SH-SY5Y (cell line): ENCODE measurements at regions not wholly inside any gene's neighbourhood (a gene's known extent, or its start where the extent isn't known, plus 50 kb on each side); places are given as distances from the start of the nearest gene placed in this dataset.
A peak's percentile ranks its signal among the peaks of the same experiment; 100 is the strongest.

Experiments
- GATA2 ChIP-seq: IDR thresholded peaks from 2 replicates; pipeline ENCODE4 v1.6.1; 2011; ENCODE audit warnings: mild to moderate bottlenecking, low read depth, low read length
- GATA3 ChIP-seq: IDR thresholded peaks from 2 replicates; pipeline ENCODE4 v1.6.1; 2011; ENCODE audit warnings: low read depth, mild to moderate bottlenecking, low read length, moderate library complexity

DNA sequence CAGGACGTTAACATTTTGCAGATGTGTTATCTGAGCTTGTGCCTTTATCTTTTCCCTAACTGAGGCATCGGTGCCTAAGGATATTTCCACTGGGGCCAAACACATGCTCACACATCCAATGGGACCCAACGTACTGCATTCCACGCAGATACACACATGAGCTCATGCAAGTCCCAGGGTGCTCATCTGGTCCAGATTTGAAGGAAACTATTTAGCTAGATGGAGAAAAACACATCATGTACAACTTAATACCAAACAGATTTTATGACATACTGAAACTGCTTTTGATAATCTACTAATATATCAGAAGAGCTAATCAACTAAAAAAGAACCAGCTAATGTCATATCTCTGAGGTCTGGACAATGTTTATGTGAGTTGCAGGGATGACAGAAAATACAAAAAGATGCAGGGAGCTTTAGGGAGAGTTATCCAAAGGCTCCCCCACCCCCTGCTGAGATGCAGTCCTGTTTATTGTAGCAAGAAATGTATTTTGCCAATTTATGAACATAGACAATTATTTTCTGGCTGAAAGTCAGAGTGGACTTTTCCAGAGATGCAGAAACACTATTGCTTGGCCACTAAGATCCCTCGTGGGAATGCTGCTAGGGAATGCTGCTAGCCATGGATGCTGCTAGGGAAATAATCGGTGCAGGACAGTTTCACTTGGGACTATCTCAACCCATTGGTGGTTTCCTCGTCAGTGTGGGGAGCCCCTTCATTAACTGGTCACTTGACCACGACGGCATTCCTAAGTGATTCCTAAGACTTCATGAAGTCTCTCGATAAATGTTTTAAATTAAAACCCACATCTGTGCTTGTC lies 172.8 kb downstream of the SMIM20 start:
- peak; percentile 97 for TF ChIP-seq GATA2
- TF ChIP-seq GATA3: peak; percentile 97

DNA sequence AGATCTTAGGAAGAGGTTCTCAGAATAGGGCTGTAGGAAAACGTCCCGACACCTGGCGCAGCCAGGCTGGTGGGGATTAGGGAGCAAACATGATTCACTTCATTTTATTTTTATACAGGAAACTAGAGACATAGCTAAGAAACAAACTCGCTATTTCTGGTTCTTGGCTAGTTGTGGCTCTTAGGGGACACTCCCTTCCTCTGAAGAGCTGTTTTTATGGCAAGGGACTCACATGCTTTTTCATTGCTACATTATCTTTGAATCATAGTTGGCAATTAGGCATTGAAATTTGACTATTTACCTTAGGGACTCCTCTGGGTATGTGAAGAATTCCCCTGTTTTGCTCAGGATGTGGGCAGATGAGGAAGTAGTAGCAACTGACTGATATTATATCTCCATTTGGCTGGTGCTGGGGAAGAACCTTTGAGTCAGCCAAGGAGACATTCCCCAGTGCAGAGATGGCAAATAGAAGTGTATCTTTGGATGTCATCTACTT lies 174.5 kb downstream of the SMIM20 start:
- TF ChIP-seq GATA2 (no peak), GATA3 (no peak)

DNA sequence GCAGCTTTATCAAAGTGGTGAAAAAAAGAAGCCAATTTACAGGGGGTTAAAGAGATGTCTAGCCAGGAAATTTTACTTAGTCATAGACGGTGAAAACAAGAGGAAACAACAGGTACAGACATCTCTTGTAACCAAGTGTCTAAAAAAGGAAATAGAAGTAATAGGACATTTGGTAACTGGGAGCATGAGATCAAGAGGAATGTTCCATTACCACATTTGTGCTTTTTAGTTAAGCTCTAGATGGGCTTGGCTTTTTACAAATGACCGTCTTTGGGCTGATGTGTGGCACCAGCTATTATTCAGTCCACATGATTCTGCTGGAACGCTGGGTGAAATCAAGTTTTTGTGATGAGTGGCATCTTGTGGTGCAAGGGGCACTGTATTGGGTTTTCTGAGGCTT lies 179.5 kb downstream of the SMIM20 start:
- no peak for TF ChIP-seq GATA2
- TF ChIP-seq GATA3: no peak

DNA sequence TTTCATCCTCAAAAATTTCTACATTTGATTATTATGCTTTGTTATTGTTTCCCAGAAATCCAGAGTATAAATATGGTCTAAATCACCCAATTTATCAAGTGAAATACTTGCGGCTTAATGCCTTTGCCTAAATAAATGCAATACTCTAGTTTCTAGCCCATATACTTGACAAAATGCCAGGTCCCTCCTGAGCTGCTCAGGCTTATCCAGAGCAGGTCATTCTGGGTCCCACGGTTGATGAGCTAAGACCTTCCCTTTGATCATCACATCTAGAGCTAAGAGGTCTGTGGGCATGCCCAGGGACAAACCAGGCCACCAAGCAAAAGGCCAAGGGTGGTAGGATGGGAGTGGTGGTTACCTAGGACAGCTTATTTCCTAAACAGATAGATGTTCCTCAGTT lies 180.1 kb downstream of the SMIM20 start:
- TF ChIP-seq GATA3 (no peak), GATA2 (no peak)

DNA sequence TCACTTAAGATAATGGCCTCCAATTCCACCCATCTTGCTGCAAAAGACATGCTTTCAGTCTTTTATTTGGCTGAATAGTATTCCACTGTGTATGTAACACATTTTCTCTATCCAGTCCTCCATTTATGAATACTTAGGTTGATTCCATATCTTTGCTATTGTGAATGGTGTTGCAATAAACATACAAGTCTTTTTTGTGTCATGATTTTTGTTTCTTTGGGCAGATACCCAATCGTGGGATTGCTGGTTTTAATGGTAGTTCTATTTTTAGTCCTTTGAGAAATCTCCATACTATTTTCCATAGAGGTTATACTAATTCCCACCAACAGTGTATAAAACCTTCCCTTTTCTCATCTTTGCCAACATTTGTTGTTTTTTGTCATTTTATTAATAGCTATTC lies 180.9 kb downstream of the SMIM20 start:
- TF ChIP-seq GATA3 (no peak), GATA2 (no peak)

DNA sequence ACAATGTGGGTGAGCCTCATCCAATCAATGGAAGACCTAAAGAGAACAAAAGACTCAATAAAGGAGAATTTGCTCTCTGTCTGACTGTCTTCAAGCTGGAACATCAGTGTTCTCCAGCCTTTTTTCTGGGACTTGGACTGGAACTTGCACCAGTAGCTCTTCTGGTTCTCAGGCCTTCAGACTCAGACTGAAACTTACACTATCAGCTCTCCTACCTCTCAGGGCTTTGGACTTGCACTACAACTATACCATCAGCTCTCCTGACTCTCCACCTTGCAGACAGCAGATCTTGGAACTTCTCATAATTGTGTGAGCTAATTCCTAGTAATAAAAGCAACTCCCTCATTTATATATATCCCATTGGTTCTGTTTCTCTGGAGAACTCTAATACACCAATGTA lies 185.9 kb downstream of the SMIM20 start:
- no peak for TF ChIP-seq GATA3
- TF ChIP-seq GATA2: no peak

DNA sequence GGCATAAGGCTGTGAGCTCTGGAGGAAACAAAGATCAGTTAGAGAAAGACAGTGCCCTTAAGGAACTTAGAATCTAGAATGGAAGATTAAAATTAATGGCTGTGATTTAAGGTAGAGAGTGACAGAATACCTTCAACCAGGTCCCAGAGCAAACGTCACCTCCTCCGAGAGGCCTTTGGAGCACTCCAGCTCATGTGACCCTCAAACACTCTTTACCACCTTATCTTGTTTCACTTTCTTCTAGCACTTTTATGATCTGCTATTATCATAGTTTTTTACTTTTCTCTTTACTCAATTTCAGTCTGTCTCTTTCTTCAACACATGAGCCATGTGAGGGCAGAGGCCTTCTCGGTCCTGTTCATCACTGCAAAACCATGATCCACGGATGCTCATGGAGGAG lies 187.0 kb downstream of the SMIM20 start:
- TF ChIP-seq GATA2: no peak
- no peak for TF ChIP-seq GATA3

DNA sequence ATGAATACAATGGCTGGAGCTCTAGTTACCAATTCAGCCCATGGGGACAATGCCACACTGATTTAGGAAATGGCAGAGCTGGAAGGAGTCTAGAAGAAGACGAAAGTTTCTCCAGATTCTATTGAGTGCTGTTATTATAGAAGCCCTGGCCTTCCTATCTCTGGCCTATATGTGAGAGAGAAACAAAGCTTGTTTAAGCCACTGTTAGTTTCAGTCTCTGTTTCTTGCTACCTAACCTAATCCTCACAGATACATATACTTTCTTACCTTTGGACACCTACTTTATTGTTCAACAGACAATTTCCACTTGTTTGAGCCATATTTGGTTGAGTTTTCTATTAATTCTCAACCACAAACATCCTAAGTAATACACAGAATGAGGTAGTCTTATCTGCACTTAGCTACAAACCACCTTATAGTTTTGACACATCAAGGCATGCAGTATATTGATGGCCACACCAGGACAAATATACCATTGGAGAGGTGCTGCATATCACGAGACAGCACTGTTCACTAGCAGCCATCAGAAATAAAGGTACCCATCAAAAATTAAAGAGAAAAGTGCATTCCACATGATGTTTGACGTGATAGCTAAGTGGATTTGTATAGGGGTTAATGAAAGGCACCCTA lies 190.2 kb downstream of the SMIM20 start:
- TF ChIP-seq GATA3 (no peak), GATA2 (no peak)

DNA sequence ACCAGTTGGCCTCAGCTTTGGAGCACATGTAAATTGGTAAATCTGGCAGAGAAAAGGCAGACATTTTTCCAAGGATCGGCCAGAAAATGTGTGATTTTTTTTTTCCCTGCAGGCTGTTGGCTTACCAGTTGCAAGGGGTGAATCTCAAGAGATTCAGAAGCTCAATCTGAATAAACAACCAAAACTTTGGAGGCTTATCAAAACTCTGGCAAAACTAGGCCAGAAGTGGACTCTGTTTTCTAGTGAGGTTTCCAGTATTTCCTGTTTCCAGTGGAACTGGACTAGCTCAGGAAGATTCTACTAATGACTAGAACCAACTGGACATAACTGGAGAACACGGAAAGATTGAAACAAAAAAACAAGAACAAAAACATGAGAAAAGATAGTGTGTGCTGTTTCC lies 191.3 kb downstream of the SMIM20 start:
- TF ChIP-seq GATA2 (no peak), GATA3 (no peak)

DNA sequence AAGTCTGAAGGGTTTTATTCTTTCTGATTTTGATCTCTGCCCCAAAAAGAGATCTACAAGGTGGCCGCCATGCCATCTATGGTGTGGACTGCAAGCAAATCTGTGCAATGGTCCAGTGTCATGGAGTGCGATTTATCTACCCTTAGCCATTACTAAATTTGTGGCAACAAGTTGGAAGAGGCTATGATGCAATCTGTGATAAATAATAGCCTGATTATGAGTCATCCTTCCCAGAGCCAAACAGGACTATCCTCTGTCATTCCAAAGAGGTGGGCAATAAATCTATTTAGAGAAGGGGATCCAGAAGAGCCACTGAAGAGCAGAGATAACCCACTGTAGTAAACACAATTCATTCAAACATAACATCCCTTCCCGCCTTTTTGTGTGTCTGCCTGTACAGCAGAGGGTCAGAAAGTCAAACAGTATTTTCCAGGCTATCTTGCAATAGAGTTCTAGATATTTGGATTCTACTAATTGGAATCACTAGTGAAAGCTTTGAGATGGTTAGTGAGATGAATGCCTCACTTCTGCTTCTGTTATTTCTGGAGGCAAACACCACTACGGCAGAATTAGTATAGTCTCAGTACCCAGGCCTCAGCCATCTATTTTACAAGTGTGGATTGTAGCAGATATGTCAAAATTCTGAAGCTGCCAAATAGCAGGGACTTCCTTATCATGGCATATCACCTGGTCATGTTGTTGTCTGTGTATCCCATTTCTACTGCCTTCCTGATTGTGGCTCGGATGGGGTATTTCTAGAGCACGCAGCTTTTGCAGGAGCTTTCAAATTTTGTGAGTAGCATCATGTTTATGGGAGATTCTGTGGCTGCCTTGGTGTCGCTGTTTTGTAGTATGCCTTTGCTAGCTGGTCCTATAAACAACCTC lies 192.0 kb downstream of the SMIM20 start:
- no peak for TF ChIP-seq GATA2
- no peak for TF ChIP-seq GATA3

DNA sequence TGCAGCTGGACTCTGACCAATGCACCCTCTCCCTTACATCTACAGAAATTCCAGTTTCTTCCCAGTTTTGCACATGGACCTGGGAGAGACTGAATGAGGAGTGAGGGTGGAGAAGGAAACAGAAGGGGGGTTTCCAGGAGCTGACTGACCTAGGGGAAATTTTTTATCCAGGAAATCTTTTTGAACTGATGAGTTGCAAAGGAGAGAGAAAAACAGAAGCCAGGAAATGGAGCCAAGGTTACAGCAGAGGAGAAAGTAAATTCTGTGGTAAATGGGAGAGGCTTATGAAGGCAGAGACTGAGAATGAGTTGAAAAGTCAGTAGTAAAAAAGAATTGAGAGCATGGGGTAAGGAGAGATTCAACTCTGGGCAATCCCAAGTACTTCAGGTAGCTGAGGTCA lies 192.8 kb downstream of the SMIM20 start:
- TF ChIP-seq GATA3: no peak
- TF ChIP-seq GATA2: no peak

DNA sequence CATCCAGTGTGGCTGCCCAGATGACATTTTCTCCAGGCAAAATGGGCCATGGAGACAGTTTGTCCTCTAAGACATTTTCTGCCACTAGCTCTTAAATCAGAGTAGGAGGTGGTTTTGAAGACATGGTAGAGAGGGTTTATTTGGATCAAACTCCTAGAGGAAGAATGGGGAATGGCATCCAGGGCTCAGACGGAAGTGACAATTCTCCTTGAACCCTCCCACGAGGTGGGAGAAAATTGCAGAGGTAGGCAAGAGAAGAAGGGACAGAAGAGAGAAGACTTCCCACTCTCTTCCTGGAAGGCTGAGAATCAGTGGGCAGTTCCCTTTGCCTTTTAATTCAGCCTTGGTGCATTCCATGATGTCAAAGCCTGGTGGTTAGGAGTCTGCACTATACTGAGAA lies 194.0 kb downstream of the SMIM20 start:
- no peak for TF ChIP-seq GATA3
- no peak for TF ChIP-seq GATA2

DNA sequence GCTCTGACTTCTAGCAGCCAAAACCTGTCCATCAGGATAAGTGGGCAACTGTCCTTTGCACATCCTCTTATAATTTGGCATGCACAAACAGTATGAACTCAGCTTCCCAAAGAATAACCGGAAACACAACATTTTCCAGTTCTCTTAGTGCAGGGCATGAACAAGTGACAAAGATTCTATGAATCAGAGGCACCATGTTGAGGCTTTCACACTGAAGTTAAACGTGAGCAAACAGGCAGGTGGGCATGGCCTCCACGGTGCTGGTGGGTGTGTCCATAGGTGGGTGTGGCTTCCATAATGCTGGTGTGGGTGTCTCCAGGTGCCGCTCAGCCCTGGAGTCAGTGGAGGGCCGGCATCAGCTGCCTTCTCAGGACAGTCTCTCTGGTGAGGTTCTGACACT lies 196.5 kb downstream of the SMIM20 start:
- TF ChIP-seq GATA2: no peak

DNA sequence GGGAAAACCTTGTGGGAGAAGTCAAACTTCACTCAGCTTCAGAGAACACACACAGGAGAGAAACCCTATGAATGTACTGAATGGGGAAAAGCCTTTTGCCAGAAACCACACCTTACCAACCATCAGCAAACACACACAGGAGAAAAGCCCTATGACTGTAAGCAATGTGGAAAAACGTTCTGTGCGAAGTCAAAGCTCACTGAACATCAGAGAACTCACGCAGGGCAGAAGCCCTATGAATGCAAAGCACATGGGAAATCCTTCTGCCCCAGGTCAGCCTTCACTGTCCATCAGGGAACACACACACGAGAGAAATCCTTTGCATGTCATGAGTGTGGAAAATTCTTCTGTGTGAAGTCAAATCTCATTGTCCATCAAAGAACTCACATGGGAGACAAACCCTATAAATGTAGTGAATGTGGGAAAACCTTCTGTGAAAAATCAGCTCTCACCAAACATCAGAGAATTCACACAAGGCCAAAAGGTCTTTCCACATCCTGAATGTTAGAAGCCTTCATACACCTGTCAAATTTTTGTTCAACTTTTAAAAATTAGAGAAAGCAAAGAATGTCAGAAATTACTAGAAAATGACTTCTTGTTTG lies 199.4 kb downstream of the SMIM20 start:
- TF ChIP-seq GATA2: no peak
- TF ChIP-seq GATA3: no peak

DNA sequence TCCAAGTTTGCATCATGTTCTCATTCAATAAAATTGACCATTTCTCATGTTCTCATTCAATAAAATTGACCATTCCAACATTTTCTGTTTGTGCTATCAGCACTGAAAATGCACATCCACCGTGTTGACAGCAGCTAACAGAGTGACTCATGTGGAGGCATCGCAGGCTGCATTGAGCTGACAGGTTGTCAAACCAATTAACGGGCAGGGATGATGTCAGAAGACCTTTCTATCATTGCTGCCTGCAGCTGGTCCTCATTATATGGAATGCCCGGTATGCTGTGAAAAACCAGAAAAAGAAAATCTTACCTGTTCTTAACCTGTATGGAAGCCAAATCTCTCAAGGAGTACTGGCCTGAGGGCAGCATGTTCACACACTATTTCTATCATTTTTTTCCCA lies 202.0 kb downstream of the SMIM20 start:
- TF ChIP-seq GATA2 (no peak), GATA3 (no peak)
